Renal cortex interstitium (tissue), 11 donors: ENCODE measurements at regions not wholly inside any gene's neighbourhood (a gene's known extent, or its start where the extent isn't known, plus 50 kb on each side); places are given as distances from the start of the nearest gene placed in this dataset.

Source experiments
- DNase-seq, 11 donors: peaks; one replicate each; pipeline ENCODE4 v3.0.0-alpha.2; 2013; ENCODE audit warnings: low read depth in 9 of 11, low spot score in 4 of 11; ENCODE audit errors: extremely low read depth in 1 of 11

DNA sequence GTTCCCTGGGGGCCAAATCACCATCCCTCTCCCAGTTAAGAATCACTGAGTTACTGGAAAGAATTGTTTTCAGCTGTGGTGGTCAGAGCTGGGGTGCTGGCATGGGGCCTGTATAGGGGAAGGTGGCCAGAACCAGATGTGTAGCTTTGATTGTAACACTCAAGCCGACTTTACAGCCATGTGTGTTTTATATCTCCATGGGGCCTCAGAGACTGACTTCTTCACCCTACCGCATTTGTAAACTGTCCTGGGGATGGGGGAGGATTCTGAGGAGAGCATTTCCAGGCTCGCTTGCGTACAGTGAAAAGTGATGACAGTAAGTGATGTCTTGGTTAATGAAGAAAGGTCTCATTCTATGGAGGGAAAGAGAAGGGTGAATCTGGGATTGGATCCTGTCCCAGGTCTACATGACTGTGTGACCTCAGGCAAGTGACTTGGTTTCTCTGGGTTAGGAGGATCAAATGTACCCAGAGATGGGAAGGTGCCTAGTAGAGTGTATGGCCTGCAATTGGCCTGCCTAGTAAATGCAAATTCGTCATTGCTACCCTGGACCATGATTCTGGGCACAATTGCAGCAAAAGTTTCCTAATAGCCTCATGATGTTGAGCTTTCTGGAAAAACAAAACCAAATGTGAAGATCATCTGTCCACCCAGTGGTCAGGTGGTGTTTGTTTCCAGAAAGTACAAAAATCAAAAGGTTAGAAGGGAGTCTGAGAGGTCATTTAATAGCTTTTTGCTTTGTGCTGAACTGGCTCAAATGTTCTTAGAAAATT is 49.7 kb upstream of the RCC2 start:
- DNase-seq = peak in 4 of 11 donors; percentile 24 to 39 (median 30)
